ENCODE measurements at regions not wholly inside any gene's neighbourhood (a gene's known extent, or its start where the extent isn't known, plus 50 kb on each side); places are given as distances from the start of the nearest gene placed in this dataset.
"Not testable (repeated sequence)": the region's sequence is repeated elsewhere in the genome, so short reads cannot be mapped to it uniquely, and the experiment has no call there.

DNA sequence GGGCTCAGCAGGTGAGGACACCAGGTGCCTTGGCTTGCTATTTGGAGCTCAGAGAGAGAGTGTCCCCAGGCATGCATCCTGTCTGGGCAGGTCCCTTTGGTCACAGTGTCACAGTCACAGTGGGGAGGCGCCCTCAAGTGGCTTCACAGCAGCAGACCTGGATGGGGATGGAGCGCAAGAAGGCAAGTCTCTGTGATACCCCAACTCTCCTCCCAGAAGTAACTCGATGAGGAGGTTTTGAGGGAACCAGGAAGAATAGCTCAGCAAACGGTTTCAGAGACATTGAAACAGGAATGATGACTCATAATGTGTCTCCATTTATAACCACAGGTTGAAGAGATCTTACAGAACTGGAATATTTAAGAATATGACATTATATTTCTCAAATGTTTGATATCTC is 66.5 kb upstream of the SH3GL3 start:
- TF ChIP-seq, protein P1, sequence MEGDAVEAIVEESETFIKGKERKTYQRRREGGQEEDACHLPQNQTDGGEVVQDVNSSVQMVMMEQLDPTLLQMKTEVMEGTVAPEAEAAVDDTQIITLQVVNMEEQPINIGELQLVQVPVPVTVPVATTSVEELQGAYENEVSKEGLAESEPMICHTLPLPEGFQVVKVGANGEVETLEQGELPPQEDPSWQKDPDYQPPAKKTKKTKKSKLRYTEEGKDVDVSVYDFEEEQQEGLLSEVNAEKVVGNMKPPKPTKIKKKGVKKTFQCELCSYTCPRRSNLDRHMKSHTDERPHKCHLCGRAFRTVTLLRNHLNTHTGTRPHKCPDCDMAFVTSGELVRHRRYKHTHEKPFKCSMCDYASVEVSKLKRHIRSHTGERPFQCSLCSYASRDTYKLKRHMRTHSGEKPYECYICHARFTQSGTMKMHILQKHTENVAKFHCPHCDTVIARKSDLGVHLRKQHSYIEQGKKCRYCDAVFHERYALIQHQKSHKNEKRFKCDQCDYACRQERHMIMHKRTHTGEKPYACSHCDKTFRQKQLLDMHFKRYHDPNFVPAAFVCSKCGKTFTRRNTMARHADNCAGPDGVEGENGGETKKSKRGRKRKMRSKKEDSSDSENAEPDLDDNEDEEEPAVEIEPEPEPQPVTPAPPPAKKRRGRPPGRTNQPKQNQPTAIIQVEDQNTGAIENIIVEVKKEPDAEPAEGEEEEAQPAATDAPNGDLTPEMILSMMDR (IDR thresholded peaks at IDR 0.05; ENCODE audit: low read depth, low read length) = no peak
- no peak overlapping the region for H3K4me3 ChIP-seq (ENCODE audit: low read depth, low read length)

- H3K4me3 ChIP-seq (ENCODE audit: low read depth, low read length) = not testable (repeated sequence)
Measured at GRCh38 chr15:83383608-83384139, 63.5 kb upstream of the SH3GL3 start.

- H3K4me3 ChIP-seq (ENCODE audit: low read depth, low read length) = no peak overlapping the region
- TF ChIP-seq, protein P1 (IDR thresholded peaks at IDR 0.05; ENCODE audit: low read depth, low read length) = no peak
Measured at GRCh38 chr15:83396101-83396500, 51.0 kb upstream of the SH3GL3 start.
